ENCODE measurements at regions not wholly inside any gene's neighbourhood (a gene's known extent, or its start where the extent isn't known, plus 50 kb on each side); places are given as distances from the start of the nearest gene placed in this dataset.

GRCh38 chr10:4669585-4669984 lies 156.4 kb upstream of the AKR1E2 start:
- POLR2A ChIA-PET = no interaction called here
- H3K27ac ChIP-seq (ENCODE audit: extremely low read depth, low read depth, low read length) = no peak overlapping the region

GRCh38 chr10:4663162-4663992 lies 162.6 kb upstream of the AKR1E2 start:
- Histone ChIP-seq H3K4me3 (ENCODE audit: low read depth, low read length) (no peak overlapping the region), H3K27ac (ENCODE audit: extremely low read depth, low read depth, low read length) (peak overlapping the region; percentile 59), H3K36me3 (ENCODE audit: control insufficient read depth in 2 of 2, insufficient read depth in 1 of 2, low read length in 2 of 2) (no peaks in the 10 kb centered on the region), H3K9me3 (ENCODE audit: control insufficient read depth, insufficient read depth, low read depth, low read length) (no peaks in the 10 kb centered on the region), H3K4me1 (ENCODE audit: control insufficient read depth, insufficient read depth, low read length) (peaks cover 3% of the 10 kb centered on the region)
- CTCF ChIA-PET = interaction anchor here (1.0 kb wide), 2 partner anchors 26 to 1224 kb away, joined by 3 to 4 read pairs; no protein-coding TSS in a partner anchor
- POLR2A ChIA-PET = interaction anchor here (0.6 kb wide), 1 partner anchor 30 kb away, joined by 3 read pairs; no protein-coding TSS in a partner anchor
- TF ChIP-seq ZNF658 (tag by site-specific recombination; IDR thresholded peaks at IDR 0.05) (no peak), HOXA7 (CRISPR knock-in tag; IDR thresholded peaks at IDR 0.05; ENCODE audit: borderline replicate concordance) (no peak), PRDM6 (tag by site-specific recombination; IDR thresholded peaks at IDR 0.05) (peak; percentile 80), ZNF292 (tag by site-specific recombination; IDR thresholded peaks at IDR 0.05; ENCODE audit: borderline replicate concordance, low read depth) (no peak), YY2 (tag by site-specific recombination; IDR thresholded peaks at IDR 0.05) (no peak), ZNF558 (tag by site-specific recombination; IDR thresholded peaks at IDR 0.05) (peak; percentile 72), ZNF202 (tag by site-specific recombination; IDR thresholded peaks at IDR 0.05; ENCODE audit: borderline replicate concordance) (no peak), ZNF561 (tag by site-specific recombination; IDR thresholded peaks at IDR 0.05; ENCODE audit: borderline replicate concordance) (0 out of 2 replicates have a peak, but pooled peaks have one; percentile 66), SP2 (tag by site-specific recombination; IDR thresholded peaks at IDR 0.05) (no peak), WT1 (tag by site-specific recombination; IDR thresholded peaks at IDR 0.05) (peak; percentile 82), ZNF626 (tag by site-specific recombination; IDR thresholded peaks at IDR 0.05) (no peak), ZNF518A (tag by site-specific recombination; conservative IDR thresholded peaks at IDR 0.05; ENCODE audit: low read depth) (peak; percentile 62; the same call in 1 of the 2 replicates), ZNF707 (tag by site-specific recombination; IDR thresholded peaks at IDR 0.05) (no peak)

More at GRCh38 chr10:4669585-4669984, 156.4 kb upstream of the AKR1E2 start:
- CTCF ChIA-PET = interaction anchor here (0.8 kb wide), 1 partner anchor 13 kb away, joined by 3 read pairs; no protein-coding TSS in a partner anchor
- H3K4me3 ChIP-seq (ENCODE audit: low read depth, low read length) = no peak overlapping the region
- no peaks in the 10 kb centered on the region for H3K4me1 ChIP-seq (ENCODE audit: control insufficient read depth, insufficient read depth, low read length)
- H3K9me3 ChIP-seq (ENCODE audit: control insufficient read depth, insufficient read depth, low read depth, low read length) = no peaks in the 10 kb centered on the region
- no peaks in the 10 kb centered on the region for H3K36me3 ChIP-seq (ENCODE audit: control insufficient read depth in 2 of 2, insufficient read depth in 1 of 2, low read length in 2 of 2)
- no peak for TF ChIP-seq RBAK (tag by site-specific recombination; IDR thresholded peaks at IDR 0.05)
- TF ChIP-seq ZNF624 (tag by site-specific recombination; IDR thresholded peaks at IDR 0.05) = no peak
- no peak for TF ChIP-seq ZNF843 (tag by site-specific recombination; IDR thresholded peaks at IDR 0.05)
- TF ChIP-seq ZNF280C (tag by site-specific recombination; IDR thresholded peaks at IDR 0.05) = no peak
- TF ChIP-seq ZNF202 (tag by site-specific recombination; IDR thresholded peaks at IDR 0.05; ENCODE audit: borderline replicate concordance) = no peak
- no peak for TF ChIP-seq ZNF416 (tag by site-specific recombination; IDR thresholded peaks at IDR 0.05)
- no peak for TF ChIP-seq ATF2 (tag by site-specific recombination; IDR thresholded peaks at IDR 0.05; ENCODE audit: low read depth)
- TF ChIP-seq ZNF777 (tag by site-specific recombination; IDR thresholded peaks at IDR 0.05; ENCODE audit: borderline replicate concordance) = no peak
- TF ChIP-seq ZNF596 (tag by site-specific recombination; IDR thresholded peaks at IDR 0.05) = no peak
- TF ChIP-seq IKZF3 (tag by site-specific recombination; IDR thresholded peaks at IDR 0.05) = no peak
- TF ChIP-seq ZNF169 (tag by site-specific recombination; IDR thresholded peaks at IDR 0.05) = no peak
- no peak for TF ChIP-seq ZSCAN23 (tag by site-specific recombination; IDR thresholded peaks at IDR 0.05)
- no peak for TF ChIP-seq ZNF350 (tag by site-specific recombination; IDR thresholded peaks at IDR 0.05)
